Choroid plexus epithelial cell (primary cell): ENCODE measurements at regions not wholly inside any gene's neighbourhood (a gene's known extent, or its start where the extent isn't known, plus 50 kb on each side); places are given as distances from the start of the nearest gene placed in this dataset.
A peak's percentile ranks its signal among the peaks of the same experiment; 100 is the strongest.

Source experiments
- DNase-seq: peaks from one replicate; pipeline ENCODE4 v3.0.0-alpha.2; 2010; ENCODE audit warnings: low read depth
- H3K4me3 ChIP-seq: 2 replicates; pipeline ENCODE4 v1.5.1; 2011; ENCODE audit warnings: low read depth, mild to moderate bottlenecking, control low read depth, low read length, moderate library complexity
- TF ChIP-seq, protein P1 (sequence below): conservative IDR thresholded peaks from 2 replicates; pipeline ENCODE4 v1.5.1; 2011; ENCODE audit warnings: low read depth, mild to moderate bottlenecking, control low read depth, inconsistent platforms, low read length, moderate library complexity

DNA sequence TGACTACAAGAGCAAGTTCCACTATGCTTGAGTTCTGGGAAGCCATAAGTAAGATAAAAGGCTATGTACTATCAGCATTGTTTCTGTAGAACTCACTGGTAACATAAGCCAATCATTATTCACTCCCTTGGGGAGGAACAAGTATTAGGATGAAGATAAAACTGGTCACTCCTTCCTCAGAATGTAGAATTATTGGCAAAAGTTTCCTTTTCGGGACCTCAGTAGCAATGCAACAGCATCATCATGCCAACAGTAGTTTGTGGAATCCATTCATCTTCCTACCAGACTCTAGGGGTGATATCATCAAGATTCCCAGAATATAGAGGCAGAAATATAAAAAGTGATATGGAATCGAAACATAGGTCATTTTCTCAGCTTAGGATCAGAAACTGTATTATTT, 209.5 kb downstream of the PLOD2 start:
- no peak overlapping the region for H3K4me3 ChIP-seq
- TF ChIP-seq, protein P1, sequence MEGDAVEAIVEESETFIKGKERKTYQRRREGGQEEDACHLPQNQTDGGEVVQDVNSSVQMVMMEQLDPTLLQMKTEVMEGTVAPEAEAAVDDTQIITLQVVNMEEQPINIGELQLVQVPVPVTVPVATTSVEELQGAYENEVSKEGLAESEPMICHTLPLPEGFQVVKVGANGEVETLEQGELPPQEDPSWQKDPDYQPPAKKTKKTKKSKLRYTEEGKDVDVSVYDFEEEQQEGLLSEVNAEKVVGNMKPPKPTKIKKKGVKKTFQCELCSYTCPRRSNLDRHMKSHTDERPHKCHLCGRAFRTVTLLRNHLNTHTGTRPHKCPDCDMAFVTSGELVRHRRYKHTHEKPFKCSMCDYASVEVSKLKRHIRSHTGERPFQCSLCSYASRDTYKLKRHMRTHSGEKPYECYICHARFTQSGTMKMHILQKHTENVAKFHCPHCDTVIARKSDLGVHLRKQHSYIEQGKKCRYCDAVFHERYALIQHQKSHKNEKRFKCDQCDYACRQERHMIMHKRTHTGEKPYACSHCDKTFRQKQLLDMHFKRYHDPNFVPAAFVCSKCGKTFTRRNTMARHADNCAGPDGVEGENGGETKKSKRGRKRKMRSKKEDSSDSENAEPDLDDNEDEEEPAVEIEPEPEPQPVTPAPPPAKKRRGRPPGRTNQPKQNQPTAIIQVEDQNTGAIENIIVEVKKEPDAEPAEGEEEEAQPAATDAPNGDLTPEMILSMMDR: no peak
- DNase-seq: no peak

DNA sequence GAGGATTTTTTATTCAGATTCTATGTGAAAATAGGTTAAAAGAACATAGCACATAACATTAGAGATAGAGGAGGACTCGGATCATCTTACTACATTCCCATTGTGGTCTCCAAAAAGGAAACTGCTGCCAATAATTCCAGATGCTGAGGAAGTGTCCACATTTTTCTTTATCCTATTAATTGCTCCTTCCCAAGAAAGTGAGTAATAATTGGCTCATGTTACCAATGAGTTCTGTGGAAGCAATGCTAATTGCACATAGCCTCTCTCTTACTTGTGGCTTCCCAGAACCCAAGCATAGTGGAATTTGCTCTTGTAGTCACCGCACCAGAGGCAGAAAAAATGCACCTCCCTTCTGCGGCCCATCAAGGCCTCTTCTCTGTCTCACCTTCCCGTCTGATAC, 208.4 kb downstream of the PLOD2 start:
- DNase-seq: peak; percentile 50
- no peak overlapping the region for H3K4me3 ChIP-seq
- TF ChIP-seq, protein P1: no peak

DNA sequence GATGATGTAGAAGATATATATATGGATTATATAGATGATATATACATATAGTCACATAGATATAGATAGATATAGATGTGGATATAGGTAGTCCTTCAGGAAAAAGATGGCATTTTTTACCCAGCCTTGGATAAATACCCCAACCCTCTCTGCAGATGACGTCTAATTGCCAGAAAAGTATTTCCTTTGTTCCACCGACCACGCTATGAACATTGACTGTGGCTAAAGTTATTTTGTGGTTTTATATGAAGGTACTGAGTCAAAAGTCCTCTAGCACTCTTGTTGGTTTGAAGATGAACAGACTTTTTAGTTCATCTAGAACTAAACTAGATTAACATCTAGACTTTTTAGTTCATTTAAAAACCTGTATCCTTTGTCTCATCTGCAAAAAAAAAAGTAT, 207.7 kb downstream of the PLOD2 start:
- H3K4me3 ChIP-seq: no peak overlapping the region
- DNase-seq: no peak
- TF ChIP-seq, protein P1: no peak

DNA sequence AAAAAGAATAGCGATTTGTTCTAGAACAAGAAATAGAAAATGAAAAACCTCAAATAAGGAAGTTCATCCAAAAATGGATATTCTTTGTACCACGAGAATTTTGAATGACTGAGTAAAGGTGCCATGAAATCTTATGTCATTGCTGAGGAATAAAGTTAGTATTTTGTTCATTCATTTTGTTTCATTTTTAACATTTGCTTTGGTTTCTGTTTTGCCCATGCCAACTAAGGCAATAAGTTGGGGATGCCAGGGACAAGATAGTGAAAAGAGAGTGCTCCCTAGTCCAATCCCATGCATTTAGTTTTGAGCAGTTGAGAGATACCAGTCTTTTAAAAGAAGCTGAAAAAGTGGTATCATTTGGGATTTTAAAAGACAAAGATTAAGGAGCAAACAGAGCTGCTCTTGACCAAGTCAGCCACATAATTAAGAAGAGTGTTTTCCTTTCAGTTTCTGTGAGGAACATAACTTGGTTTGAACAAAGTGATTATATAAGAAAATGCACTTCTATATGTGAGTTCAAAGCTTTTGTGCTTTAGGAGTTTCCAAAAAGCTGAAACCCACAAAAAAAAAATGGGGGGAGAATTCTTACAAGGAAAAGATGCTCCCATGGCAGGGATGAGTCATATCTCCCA, 201.4 kb downstream of the PLOD2 start:
- no peak for DNase-seq
- TF ChIP-seq, protein P1: no peak
- H3K4me3 ChIP-seq: no peak overlapping the region

DNA sequence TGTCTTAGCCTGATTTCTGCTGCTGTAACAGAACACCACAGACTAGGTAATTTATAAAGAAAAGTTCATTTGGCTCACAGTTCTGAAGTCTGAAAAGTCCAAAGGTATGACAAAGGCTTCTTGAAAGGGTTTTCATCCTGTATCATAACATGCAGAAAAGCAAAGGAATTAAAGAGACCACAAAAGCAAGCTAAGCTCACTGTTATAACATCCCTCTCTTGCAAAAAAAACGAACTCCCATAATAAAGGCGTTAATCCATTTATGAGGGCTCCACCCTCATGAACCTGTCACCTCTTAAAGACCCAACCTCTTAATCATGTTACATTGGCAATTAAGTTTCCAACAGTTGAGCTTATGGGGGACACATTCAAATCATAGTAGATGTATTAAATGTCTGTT, 197.9 kb downstream of the PLOD2 start:
- TF ChIP-seq, protein P1: no peak

DNA sequence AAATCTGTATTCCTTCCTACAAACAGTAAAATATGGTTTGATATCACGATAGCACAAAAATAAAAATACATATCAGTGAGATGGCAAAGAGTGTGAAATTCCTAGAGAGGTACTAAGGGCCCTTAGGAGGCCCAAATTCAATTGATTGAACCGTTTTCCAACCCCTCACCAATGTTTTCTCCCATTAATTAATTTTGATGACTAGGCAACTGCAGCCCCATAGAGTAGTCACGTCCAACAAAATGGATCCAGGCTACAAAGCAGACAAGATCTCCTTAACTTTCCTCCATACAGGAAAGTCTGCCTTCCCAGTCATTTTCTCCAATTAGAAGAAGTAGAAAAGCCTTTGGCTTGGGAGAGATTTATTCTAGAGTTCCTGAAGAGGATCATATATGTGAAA, 193.9 kb downstream of the PLOD2 start:
- TF ChIP-seq, protein P1: no peak

More for the DNA sequence above, 197.9 kb downstream of the PLOD2 start:
- no peak overlapping the region for H3K4me3 ChIP-seq
- no peak for DNase-seq

DNA sequence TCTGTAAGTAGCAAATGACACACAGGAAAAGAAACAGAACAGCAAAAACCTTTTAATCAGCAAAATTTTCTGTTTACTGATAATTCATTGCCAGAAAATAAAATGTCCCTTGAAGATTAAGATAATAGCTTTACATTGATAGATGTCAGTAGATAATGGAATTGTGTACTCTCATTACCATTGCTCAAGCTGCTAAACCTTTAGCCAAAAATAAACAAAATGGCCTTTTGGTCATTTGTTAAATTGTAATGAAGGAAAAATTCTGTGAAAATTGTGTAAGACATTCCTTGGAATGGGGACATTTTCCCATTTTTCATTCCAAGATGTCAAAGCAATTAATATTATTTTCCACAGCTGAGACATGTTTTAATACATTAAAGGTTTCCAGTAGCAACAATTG, 189.8 kb downstream of the PLOD2 start:
- H3K4me3 ChIP-seq: no peak overlapping the region
- DNase-seq: no peak
- TF ChIP-seq, protein P1: no peak

More for the DNA sequence above, 193.9 kb downstream of the PLOD2 start:
- H3K4me3 ChIP-seq: no peak overlapping the region
- DNase-seq: no peak
